Upper lobe of right lung (tissue), 1 donor: ENCODE measurements at regions not wholly inside any gene's neighbourhood (a gene's known extent, or its start where the extent isn't known, plus 50 kb on each side); places are given as distances from the start of the nearest gene placed in this dataset.

ENCODE experiments used
- ATAC-seq: fragments of 200-7000 bp; cut with Tn5 transposase; one replicate; pipeline ENCODE4 v1.9.1; 2020; ENCODE audit warnings: mild to moderate bottlenecking, moderate library complexity
- DNase-seq: peaks from one replicate; pipeline ENCODE4 v3.0.0-alpha.2; 2020
- H3K27ac ChIP-seq: fragments of 200-600 bp; one replicate; pipeline ENCODE4 v1.8.0; 2022
- H3K27me3 ChIP-seq: fragments of 200-600 bp; one replicate; pipeline ENCODE4 v1.8.0; 2022; ENCODE audit warnings: mild to moderate bottlenecking
- H3K36me3 ChIP-seq: fragments of 200-600 bp; one replicate; pipeline ENCODE4 v1.8.0; 2022
- H3K4me1 ChIP-seq: fragments of 200-600 bp; one replicate; pipeline ENCODE4 v1.8.0; 2022
- H3K4me3 ChIP-seq: fragments of 200-600 bp; one replicate; pipeline ENCODE4 v1.8.0; 2022; ENCODE audit warnings: mild to moderate bottlenecking
- H3K9me3 ChIP-seq: fragments of 200-600 bp; one replicate; pipeline ENCODE4 v1.8.0; 2022
- intact Hi-C: fragments of 100-400 bp; cut with DNase I; formaldehyde crosslinking; loops from one replicate; pipeline ENCODE4 v1.11.0; 2022
- TF ChIP-seq, protein P1 (sequence below): fragments of 200-600 bp; IDR thresholded peaks from one replicate; pipeline ENCODE4 v1.8.0; 2022; ENCODE audit warnings: antibody characterized with exemption
- donor health status: DM: no; HTN: yes; CAD: no; lungs with severe emphysema.

GRCh38 chr17:70390049-70390448, 220.7 kb downstream of the KCNJ2 start:
- intact Hi-C loops = no loop called here
- H3K9me3 ChIP-seq = no peaks in the 10 kb centered on the region
- H3K27me3 ChIP-seq = no peaks in the 10 kb centered on the region
- no peak overlapping the region for H3K27ac ChIP-seq
- TF ChIP-seq, protein P1, sequence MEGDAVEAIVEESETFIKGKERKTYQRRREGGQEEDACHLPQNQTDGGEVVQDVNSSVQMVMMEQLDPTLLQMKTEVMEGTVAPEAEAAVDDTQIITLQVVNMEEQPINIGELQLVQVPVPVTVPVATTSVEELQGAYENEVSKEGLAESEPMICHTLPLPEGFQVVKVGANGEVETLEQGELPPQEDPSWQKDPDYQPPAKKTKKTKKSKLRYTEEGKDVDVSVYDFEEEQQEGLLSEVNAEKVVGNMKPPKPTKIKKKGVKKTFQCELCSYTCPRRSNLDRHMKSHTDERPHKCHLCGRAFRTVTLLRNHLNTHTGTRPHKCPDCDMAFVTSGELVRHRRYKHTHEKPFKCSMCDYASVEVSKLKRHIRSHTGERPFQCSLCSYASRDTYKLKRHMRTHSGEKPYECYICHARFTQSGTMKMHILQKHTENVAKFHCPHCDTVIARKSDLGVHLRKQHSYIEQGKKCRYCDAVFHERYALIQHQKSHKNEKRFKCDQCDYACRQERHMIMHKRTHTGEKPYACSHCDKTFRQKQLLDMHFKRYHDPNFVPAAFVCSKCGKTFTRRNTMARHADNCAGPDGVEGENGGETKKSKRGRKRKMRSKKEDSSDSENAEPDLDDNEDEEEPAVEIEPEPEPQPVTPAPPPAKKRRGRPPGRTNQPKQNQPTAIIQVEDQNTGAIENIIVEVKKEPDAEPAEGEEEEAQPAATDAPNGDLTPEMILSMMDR = no peak
- H3K4me3 ChIP-seq = no peak overlapping the region
- no peak for ATAC-seq
- no peaks in the 10 kb centered on the region for H3K4me1 ChIP-seq
- DNase-seq = no peak
- H3K36me3 ChIP-seq = no peaks in the 10 kb centered on the region

GRCh38 chr17:70394473-70395232, 225.3 kb downstream of the KCNJ2 start:
- TF ChIP-seq, protein P1 = no peak
- Histone ChIP-seq H3K36me3 (no peaks in the 10 kb centered on the region), H3K9me3 (no peaks in the 10 kb centered on the region), H3K4me1 (no peaks in the 10 kb centered on the region), H3K27me3 (no peaks in the 10 kb centered on the region), H3K27ac (no peak overlapping the region), H3K4me3 (no peak overlapping the region)
- no peak for DNase-seq
- intact Hi-C loops = no loop called here
- no peak for ATAC-seq

DNA sequence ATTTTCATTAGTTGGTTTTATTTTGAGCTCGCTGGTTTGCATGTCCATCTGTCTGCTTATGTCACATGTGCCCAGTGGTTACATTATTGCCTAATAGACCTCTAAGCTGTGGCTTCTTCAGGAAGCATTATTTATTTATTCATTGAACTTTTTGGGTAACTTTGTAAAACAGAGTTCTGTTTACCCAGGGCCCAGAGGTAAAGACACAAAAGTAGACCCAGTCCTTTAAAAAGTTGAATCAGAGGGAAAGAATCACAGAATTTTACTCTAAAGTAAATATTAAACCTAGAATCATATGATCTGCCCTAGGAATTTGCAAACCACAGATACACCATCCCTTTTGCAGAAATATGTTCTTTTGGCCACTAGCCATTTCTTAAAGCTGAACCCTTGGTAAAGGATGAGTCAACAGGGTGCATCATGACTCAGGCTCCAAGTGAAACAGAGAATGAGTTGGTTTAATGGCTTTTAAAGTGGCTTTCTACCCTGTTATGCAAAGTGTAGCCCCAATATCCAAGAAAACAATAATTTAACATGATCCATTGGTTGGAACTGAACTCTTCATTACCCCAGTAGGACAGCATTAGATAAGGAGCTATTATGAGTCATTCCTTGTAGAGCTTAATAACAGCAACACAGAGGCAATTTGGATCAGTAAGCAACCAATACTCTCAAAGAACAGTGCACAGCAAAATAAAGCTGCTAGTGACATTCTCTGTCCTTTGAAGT, 236.3 kb downstream of the KCNJ2 start:
- intact Hi-C loops = no loop called here
- no peak overlapping the region for H3K4me3 ChIP-seq
- no peaks in the 10 kb centered on the region for H3K9me3 ChIP-seq
- ATAC-seq = peak; percentile 74
- no peaks in the 10 kb centered on the region for H3K27me3 ChIP-seq
- TF ChIP-seq, protein P1 = no peak
- H3K4me1 ChIP-seq = peaks cover 12% of the 10 kb centered on the region
- H3K27ac ChIP-seq = no peak overlapping the region
- H3K36me3 ChIP-seq = no peaks in the 10 kb centered on the region
- no peak for DNase-seq

- no peak overlapping the region for H3K27ac ChIP-seq
- intact Hi-C loops = no loop called here
- H3K36me3 ChIP-seq = no peaks in the 10 kb centered on the region
- TF ChIP-seq, protein P1 = no peak
- no peak for ATAC-seq
- no peaks in the 10 kb centered on the region for H3K9me3 ChIP-seq
- no peaks in the 10 kb centered on the region for H3K27me3 ChIP-seq
- H3K4me1 ChIP-seq = peaks cover 12% of the 10 kb centered on the region
- H3K4me3 ChIP-seq = no peak overlapping the region
- no peak for DNase-seq
Observed at GRCh38 chr17:70407506-70407905, 238.2 kb downstream of the KCNJ2 start.

DNA sequence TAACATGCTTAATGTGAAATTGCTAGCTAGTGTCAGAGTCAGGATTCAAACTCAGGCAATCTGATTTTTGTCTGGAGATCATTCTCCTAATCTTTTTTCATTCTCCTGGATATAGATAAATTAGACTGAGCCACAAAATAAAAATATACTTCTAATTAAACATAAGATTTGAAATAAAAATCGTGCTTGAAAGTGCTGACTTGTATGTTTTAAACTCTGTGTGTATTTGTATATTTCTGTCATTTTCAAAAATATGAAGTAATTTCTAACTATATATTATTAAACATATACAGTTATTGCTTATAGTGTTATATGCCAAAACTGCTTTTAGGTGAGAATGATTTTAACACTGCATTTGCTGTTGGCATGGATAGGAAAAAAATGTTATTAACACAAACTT, 239.4 kb downstream of the KCNJ2 start:
- intact Hi-C loops = no loop called here
- Histone ChIP-seq H3K36me3 (no peaks in the 10 kb centered on the region), H3K27me3 (no peaks in the 10 kb centered on the region), H3K4me3 (no peak overlapping the region), H3K4me1 (peaks cover 12% of the 10 kb centered on the region), H3K9me3 (no peaks in the 10 kb centered on the region), H3K27ac (no peak overlapping the region)
- TF ChIP-seq, protein P1 = no peak
- DNase-seq = no peak
- no peak for ATAC-seq
